Stimulated activated CD8-positive, alpha-beta memory T cell treated with anti-CD3 and anti-CD28 coated beads, Interleukin-15, amount 100 ng/mL, for 4 hours (primary cell): ENCODE measurements at regions not wholly inside any gene's neighbourhood (a gene's known extent, or its start where the extent isn't known, plus 50 kb on each side); places are given as distances from the start of the nearest gene placed in this dataset.

ENCODE experiments used
- DNase-seq, 2 donors: peaks; one replicate each; pipeline ENCODE4 v3.0.0-alpha.2; 2020; ENCODE audit warnings: low read depth in 2 of 2

DNA sequence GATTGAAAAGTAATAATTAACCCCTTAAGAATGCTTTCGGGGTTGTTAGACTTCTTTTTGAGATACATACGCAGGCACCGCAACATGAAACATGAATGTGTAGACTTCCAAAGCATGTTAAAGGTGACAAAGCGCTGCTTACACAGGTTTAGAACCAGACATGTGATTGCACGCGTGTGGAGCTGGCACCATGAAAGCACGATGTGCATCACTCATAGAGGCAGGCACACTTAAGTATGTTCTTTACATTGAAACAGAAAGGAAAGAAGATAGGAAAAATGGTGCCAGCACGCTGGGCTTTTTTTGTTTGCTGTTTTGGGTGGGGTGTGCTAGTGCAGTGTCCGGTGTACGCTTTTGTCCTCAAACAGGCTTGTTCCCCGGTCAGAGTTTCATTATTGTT is 83.6 kb upstream of the PPARA start:
- no peak for DNase-seq

DNA sequence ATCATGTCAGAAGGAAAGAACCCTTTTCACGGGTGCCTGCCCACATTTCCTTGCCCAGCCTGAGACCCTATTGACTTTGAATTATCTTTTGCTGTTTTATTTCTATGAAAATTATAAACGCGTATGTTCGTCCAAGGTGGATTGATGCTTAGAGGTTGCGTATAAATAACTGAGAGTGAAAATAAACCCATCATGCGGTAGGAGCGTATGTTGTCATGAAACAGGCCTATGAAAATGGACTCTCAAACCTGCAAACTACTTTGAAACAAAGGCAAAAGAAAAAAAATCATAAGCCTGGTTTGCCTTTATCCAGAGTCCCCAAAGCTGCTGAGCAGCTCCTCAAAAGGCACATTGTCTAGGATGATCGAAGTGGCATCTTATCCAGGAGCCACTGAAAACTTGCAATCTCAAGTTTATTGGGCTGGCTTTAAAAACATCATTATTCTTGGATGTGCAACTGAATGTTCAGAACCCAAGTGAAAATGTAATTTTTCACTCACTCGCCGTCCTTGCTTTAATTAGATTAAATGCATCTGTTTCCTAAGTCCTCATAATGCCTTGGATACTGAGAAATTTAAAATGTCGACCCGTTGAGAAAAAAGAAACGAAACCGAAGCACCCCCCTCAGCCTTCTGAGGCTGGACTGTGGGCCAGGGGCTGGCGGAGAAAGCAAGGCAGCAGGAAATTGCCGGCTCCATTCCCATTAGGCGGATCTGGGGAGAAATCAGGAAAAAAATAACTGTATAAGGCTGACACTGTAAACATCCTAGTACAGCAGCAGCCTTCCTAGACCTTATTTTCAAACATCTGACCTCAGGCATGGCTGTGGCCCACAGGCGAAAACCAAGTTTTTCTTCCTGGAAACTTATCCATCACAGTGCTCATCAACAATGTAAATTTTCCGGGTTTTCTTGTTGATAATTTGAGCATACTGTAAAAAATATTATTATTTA is 82.9 kb upstream of the PPARA start:
- no peak for DNase-seq

DNA sequence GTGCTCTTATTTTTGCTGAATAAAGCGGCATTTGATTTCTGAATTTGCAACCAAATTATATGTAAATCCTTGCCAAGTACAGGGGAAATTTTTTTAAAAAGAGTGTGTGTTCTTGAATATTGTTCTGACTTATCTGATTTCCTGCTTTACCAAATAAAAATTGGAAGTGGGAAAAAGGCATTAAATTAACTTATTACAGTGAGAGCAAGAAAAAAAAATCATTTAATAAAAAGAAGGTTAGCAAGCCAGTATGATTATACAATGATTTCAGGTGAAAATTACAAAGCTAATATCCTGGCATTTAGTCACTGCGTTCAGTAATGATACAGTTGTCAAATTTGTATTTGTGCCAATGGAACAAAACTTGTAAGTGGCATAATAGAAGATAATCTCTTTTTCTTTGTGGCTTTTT is 82.1 kb upstream of the PPARA start:
- no peak for DNase-seq

DNA sequence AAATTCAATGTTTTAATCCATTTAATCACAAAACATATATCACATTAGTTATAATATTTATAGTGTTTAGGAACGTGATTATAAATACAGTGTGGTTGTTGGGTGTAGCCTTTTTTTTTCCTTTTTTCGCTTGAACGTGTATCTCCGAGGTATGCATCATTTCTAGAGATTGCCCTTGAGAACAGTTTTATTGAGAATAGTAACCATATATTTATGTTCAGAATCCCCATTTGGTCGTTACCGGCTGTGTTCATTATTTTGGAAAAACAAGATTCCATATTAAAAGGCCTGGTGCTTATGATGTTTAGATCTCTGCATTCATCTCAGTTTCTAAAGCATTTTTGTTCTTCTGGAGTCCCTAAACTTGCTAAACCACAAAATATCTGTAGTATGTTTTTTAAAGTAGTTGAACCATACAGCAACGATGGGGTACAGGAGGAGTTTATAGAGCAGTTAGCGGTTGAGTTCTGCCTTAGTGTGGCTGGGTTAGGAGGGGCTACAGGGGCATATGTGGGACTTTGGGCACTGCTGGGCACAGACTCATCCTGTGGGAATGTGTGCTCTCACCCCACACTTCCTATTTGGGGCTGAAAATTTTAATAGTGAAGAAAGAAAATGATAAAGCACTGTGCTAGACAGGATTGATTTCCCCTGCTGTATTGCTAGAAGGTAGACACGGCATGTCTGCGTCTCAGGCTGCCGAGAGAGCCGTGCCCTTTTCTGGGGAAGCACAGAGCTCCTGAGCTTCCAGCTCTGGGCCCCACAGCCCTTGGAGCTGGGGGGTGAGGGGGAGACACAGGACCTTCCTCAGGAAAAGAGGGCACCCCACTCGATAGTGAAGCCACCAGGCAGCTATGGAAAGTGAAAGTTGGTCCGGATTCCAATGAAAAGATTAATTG is 81.5 kb upstream of the PPARA start:
- DNase-seq = no peak

DNA sequence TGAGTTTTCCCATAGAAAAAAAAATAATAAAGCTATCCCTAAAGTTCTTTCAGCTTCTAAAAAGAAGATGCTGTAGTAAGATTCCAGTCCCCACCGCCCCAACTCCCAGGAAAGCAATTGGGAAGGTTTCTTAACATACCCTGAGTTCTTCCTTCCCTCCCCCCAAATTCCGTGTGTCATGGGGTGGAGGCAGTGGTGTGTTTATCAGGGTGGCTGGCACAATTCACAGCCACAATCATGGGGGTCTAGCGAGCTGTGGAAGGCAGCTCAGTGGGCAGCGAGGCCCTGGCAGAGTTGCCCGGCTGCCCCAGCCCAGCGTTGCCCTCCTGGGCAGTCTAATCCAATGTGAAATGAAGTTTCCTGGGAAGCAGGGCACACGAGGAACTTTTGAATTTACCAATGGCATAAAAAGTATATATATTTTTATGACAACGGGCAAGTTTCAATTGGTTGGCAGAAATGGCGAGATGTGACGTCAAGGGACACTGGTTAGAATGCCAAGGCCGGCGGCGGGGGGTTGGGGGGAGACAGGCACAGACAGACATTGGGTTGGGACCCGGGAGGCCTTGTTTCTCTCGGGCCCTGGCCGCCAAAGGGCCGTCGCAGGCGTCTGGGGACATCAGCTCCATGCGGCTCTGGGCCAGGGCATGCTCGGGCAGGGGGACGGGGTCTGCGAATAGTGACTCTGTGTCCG is 80.7 kb upstream of the PPARA start:
- no peak for DNase-seq

DNA sequence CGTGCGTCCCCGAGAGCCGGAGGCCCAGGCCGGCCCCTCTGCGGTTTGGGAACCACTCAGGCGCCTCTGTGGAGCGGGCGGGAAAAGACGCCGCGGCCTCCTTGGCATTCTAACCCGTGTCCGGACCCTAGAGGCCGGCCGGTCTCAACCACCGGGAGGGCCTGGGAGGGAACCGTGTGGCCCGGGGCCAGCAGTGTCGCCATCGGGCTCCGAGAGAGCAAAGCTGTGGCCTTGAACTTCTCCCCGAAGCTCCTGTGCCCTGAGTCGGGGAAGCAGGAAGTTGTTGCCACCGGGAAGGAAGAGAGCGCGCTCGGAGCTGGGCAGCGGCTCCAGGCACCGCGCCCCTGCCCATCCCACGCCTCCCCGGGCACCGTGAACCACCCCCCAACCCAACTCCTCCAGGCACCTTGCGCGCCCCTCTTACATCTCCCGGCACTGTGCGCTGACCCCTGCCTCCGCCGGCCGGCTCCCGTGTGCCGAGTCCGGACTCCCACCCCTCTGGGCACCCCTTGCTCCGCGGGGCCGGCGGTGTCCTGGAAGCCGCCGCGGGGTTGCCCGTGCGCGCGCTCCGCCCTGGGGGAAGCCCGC is 80.0 kb upstream of the PPARA start:
- DNase-seq = no peak

DNA sequence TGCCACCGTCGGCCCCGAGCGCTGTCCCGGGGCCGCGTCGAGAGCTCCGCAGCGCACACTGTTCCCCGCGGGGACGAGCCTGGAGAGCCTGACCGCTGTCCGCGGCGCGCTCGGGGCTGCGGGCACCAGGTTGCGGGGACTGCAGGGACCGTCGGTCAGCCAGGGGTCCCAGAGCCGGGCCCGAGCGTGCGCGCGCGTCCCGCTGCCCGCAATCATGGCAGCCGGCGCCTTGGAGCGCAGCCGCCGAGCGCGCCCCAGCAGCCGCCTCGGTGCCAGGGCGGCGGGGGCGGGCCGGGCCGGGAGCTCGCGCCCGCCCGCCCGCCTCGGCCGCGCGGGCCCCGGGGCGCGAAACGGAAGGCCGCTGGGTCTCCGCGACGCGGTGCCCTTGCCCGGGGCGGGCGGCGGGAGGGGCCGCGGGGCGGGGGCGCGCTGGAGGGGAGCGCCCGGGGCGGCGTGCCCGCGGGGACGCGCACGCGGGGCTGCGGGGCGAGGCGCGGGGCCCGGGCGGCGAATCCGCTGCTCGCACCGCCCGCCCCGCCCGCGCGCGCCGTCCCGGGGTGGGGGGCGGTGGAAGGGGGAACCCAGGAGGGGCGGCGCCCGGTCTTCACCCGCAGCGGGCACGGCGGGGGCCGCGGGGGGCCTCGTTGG is 79.4 kb upstream of the PPARA start:
- peak in 1 of 2 donors; percentile 26 for DNase-seq

DNA sequence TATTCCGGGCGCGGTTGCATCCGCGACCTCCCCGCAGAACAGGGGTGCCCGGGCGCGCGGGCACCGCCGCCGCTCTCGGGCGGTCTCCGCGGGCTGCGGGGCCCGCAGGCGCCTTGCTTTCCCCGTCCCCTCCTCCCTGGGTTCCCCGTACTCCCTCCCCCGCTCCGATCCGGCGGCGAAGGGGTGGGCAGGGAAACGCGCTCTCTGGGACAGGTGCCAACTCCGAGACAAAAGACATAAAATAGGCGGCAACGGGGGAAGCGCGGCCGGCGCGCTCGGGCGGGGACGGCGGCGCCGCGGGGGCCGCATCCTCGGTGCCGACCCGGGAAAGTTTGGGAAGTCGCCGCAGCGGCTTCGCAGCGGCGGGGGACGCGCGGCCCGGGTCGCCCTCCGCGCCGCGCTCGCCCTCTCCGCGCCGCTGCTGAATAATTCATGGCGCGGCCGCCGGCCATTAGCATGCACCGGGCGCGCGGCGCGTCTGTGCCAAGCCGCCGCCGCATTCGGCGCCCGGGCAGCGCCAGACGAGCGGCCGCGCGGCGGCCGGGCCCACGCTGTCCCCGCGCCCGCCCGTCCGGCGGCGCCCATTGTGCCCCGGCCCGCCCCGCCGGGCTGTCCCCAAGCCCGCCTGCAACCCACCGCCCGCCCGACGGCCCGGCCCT is 78.7 kb upstream of the PPARA start:
- no peak for DNase-seq

DNA sequence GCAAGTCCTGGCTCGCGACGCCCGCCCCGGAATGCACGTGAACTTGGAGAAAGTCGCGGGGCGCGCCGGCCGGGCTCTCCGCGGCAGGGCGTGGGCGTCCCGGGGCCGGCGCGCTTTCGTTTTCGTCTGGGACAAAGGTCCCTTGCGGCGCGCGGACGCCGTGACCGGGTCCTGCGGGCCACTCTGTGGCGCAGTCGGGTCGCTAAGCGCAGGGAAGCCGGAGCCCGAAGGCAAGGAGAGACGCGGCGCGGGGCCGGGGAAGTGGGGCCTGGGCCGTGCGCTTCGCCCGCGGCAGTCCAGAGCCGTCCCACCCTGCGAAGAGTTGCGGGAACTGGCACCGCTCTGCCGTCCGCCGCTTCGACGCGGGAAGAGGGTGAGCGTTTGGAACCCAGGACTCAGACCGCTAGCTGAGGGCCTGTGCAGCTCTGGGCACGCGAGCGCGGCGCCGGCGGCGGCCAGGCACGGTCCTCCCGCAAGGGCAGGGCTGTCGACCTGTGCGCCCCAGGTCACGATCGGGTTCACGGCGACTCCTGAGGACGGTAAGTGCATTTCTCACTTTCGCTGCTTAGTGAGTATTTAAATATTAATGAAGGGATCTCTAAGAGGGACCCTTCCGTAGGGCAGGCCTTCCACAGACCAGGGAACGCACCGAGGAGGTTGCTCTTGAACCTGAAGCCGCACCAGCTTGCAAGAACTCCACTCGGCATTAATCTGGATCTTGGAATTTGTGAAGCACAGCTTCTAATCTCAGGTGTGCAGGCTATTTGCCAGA is 78.0 kb upstream of the PPARA start:
- DNase-seq = peak in 1 of 2 donors; percentile 32

DNA sequence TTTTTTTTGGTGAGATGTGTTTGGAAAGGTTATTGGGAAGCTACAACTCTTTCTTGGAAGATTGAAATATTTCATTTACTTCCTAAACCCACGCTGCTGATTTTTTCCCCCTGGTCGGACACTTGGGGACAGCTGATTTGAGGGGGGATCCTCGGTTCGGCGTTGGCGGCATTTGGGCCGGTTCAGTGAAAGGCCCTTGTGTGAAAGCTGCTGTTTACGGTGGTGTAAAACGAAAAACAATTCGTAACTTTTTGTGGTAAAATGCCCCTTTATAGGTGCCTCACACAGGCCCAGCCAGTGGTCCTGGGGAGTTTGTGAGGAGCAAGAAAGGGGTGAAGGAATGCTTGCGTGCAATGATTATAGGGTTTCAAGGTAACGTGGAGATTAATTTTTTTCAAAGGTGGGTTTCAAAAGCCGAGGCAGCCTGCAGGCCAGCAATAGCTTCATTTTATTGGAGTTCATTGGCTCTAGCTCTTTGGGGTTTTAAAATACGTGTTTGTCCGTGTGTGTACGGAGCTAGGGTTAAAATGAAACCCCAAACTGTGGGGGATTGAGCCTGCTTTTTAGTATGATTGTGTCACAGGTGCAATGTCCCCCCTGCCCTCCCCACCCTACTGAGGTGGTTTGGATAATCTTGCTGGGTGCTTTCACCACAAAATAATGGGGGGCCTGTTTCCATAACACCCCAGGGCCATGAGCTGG is 77.2 kb upstream of the PPARA start:
- DNase-seq = no peak

DNA sequence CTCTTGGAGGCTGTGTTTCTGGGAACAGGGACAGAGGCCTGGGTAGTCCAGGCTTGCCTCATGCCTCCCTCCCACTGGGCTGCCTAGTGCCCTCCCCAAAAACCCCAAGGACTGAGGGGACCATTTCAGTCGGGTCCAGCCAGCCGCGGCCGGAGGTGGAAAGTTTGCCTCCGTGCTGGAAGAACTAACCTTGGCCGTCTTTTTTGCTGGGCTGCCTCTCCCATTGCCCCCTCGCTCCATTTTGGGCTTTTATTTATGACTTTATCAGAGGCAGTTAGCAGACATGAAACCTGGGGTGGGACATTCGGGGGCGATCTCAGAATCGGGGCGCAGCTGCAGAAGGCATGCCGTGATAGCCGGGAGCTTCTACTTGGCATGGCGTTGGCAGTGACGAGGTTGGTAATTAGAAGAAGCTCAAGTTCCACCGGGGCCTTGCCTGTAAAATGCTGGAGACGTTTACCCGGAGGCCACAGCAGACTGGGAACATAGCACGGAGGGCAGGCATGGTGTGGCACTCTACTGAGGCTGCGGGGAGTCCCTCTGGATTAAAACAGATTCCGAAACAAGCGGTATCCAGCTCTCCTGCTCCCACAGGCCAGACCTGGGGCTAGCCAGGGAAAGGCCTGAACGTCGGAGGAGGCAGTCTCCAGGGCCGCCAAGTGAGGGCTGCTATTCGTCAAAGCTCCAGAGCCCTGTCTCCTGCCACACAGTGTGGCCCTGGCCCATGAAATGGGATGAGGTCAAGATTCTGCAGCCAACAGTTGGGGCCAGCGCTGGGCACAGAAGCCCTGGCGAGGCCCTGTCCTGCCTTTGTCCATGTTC is 76.4 kb upstream of the PPARA start:
- DNase-seq = no peak

DNA sequence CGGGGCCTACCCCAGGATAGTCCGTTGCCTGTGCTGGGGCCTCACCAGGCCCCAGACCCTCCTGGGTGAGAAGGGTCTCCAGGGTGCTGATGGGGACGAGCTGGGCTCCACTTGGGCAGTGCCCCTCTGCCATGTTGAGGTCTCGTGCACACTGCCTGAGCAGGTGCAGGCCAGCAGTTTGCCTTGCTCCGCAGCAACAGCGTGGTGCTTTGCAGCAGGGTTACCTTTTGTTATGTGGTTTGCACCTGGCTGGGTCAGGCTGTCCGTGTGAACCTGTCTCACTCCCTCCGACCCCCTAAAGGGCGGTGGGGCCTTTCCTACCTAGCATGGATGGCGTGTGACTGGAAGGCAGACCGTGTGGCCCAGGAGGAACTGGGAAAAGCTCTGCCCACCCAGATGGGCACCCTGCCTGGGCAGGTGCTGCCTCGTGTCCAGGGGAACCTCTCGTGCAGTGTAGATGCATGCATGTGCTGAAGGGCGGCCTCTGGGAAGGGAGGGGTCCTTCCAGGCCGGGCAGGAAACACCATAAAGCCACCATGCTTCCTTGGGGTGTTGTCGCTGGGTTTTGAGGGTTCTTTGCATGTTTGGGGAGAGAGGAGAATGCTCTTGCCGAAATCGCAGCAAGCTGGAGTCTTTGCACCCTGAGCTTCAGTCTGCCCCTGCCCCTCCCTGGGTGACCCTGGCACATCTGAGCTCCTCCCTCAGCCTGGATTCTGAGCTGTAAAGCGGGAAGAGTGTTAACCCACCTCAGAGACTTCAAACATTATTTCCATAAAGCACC is 75.4 kb upstream of the PPARA start:
- DNase-seq = no peak

DNA sequence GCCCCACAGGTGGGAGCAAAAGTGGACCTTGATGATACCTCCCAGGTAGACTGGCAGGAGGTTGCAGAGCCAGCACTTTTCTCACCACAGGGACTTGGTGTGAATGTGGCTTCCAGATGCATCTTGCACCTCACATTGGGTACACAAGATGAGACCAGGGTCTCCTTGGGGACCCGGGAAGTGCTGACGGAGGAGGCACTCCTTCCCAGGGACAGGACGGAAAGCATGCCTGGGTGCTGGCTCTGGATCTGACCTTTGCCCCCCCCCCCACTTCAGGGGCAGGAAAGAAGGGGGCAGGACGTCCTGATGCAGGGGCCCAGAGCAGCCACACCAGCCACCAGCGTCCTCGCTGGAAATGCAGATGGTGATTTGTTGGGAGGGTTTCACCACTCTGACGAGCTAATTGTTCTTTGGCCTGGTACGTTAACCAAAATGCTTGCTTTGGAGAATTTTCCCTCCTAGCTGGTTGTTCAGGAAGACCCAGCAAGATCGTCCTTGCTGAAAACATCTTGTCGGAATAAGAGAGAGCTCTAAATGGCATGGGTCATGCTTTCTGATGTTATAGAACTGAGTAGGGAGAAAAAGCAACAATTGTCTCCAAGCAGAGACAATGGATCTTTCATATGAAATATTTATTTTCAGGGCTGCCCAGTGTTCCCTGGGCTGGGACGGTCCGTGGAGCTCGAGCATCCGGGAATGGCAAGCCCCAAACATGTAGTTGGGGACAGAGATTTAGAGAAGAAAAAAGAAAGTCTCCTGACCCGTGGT is 74.4 kb upstream of the PPARA start:
- DNase-seq = no peak

DNA sequence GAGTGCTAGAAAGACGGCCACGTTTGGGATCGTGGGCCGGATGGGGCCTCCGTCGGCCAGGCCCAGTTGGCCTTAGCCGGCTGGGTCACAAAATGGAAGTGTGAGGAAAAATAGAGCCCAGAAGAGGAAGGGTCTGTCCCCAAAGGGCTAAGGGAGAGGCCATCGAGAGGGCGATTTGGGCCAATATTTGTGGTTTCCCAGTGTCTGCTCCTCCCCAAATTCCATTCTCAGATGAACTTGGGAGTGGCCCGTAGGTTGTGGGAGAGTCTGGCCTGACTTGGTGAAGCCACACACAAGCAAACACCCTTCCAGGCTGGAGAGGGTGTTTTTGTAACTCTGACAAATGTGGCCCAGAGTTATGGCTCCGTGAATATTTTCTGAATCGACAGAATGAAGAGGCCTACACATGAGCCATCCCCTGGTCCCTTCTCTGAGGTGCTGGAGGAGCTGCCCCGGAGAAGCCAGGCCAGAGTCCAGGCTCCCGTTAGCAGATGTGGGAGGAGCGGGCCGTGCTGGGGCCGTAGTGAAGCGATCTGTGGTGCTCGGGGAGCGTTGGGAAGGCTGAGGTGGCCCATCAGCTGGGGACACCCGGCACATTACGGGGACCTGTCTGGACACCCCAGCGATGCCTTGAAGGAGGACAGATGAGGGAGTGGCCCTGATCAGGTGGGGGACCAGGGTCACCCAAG is 73.5 kb upstream of the PPARA start:
- no peak for DNase-seq

DNA sequence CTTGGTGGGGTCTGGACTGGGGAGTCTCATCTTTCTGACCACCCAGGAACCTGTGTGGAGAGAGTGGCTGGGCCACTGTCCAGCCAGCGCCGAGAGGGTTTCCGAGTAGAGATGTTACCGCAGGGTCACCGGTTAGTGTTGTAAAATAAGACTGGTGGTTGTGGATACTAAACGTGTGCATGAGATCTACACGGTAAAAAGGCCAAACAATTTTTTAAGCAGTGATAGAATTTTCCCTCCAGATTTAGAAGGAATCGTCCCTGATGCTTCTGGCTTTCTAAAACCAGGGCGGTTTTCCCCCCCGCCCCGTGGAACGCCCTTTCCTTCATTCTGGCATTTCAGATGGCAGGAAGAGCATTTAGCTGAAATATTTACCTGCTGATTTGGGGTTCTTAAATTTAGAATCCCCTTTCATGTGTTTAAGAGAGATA is 72.6 kb upstream of the PPARA start:
- no peak for DNase-seq
